Panc1 (cell line): ENCODE measurements at regions not wholly inside any gene's neighbourhood (a gene's known extent, or its start where the extent isn't known, plus 50 kb on each side); places are given as distances from the start of the nearest gene placed in this dataset.

Source experiments
- ATAC-seq: fragments of 200-7000 bp; cut with Tn5 transposase; 2 replicates; pipeline ENCODE4 v1.9.1; 2020; ENCODE audit warnings: mild to moderate bottlenecking, moderate library complexity
- BruUV-seq: library from RNA; stranded (reverse); fragments of 400-500 nt; replicated peaks from 2 replicates; lab custom pipeline; 2021; lab: Mats Ljungman, UMichigan
- CTCF ChIA-PET: fragments of 300-600 bp; sonication (Branson Sonifier 250); formaldehyde crosslinking; loops from one replicate; lab custom pipeline; 2022; ENCODE audit warnings: antibody characterized with exemption; lab: Charles Lee
- POLR2A ChIA-PET: fragments of 300-600 bp; sonication (Branson Sonifier 250); formaldehyde crosslinking; loops from one replicate; lab custom pipeline; 2022; ENCODE audit warnings: antibody characterized with exemption; lab: Charles Lee
- DNase-seq: peaks from one replicate; pipeline ENCODE4 v3.0.0-alpha.2; 2010; ENCODE audit warnings: low read depth, low spot score
- H3K27ac ChIP-seq: 2 replicates; pipeline ENCODE4 v1.5.1; 2011; ENCODE audit warnings: mild to moderate bottlenecking, low read length, inconsistent platforms
- H3K27me3 ChIP-seq: fragments of 200-500 bp; sonication (Bioruptor generic); 2 replicates; pipeline ENCODE4 v1.6.0; 2014; ENCODE audit warnings: low read length, inconsistent platforms; ENCODE audit not compliant: control insufficient read depth, insufficient read depth
- H3K36me3 ChIP-seq: fragments of 200-500 bp; sonication (Bioruptor generic); 2 replicates; pipeline ENCODE4 v1.5.1; 2014; ENCODE audit warnings: inconsistent platforms, mild to moderate bottlenecking, low read length, moderate library complexity; ENCODE audit not compliant: control insufficient read depth, insufficient read depth
- H3K4me1 ChIP-seq: 2 replicates; pipeline ENCODE4 v1.5.1; 2011; ENCODE audit warnings: inconsistent platforms, mild to moderate bottlenecking, low read length, moderate library complexity; ENCODE audit not compliant: control insufficient read depth, insufficient read depth
- H3K4me3 ChIP-seq, 2 experiments: 2 replicates each; pipeline ENCODE4 v1.5.1; 2011 to 2012; ENCODE audit warnings: low read depth in 2 of 2, low read length in 2 of 2, mild to moderate bottlenecking in 2 of 2, inconsistent platforms in 1 of 2, moderate library complexity in 1 of 2
- H3K9me3 ChIP-seq: fragments of 200-500 bp; sonication (Bioruptor generic); 2 replicates; pipeline ENCODE4 v1.5.1; 2014; ENCODE audit warnings: low read depth, mild to moderate bottlenecking, inconsistent platforms, low read length, moderate library complexity; ENCODE audit not compliant: control insufficient read depth, insufficient read depth
- CTCF ChIP-seq: fragments of 450-650 bp; IDR thresholded peaks from 2 replicates; pipeline ENCODE4 v1.5.1; 2017; ENCODE audit warnings: mild to moderate bottlenecking
- POLR2AphosphoS5 ChIP-seq: IDR thresholded peaks from 2 replicates; pipeline ENCODE4 v1.6.1; 2012; ENCODE audit warnings: mild to moderate bottlenecking, low read depth, low read length, moderate library complexity
- REST ChIP-seq, 2 experiments: IDR thresholded peaks; 2 replicates each; pipeline ENCODE4 v1.6.1; 2011 to 2012; ENCODE audit warnings: low read depth in 2 of 2, control low read depth in 1 of 2, low read length in 1 of 2, mild to moderate bottlenecking in 1 of 2, moderate library complexity in 1 of 2; ENCODE audit not compliant: insufficient read depth in 1 of 2
- SIN3A ChIP-seq: IDR thresholded peaks from 2 replicates; pipeline ENCODE4 v1.6.1; 2012; ENCODE audit warnings: low read depth, mild to moderate bottlenecking, low read length, moderate library complexity, borderline replicate concordance; ENCODE audit not compliant: insufficient read depth
- TCF7L2 ChIP-seq: IDR thresholded peaks from 2 replicates; pipeline ENCODE4 v1.6.1; 2011; ENCODE audit warnings: mild to moderate bottlenecking, low read depth, low read length, inconsistent platforms
- in situ Hi-C: cut with HindIII; loops from 2 replicates; pipeline ENCODE4 v1.10.0; 2016; ENCODE audit warnings: low sequenced_read_pairs, low pct_unique_long_range_greater_than_20kb
- intact Hi-C: fragments of 100-400 bp; cut with micrococcal nuclease; formaldehyde crosslinking; loops from one replicate; pipeline ENCODE4 v1.10.0; 2022; ENCODE audit not compliant: unreplicated experiment

- Histone ChIP-seq H3K27me3 (peaks cover 22% of the 10 kb centered on the region), H3K4me1 (no peaks in the 10 kb centered on the region), H3K36me3 (no peaks in the 10 kb centered on the region), H3K9me3 (no peaks in the 10 kb centered on the region), H3K27ac (no peak overlapping the region), H3K4me3 (no peak overlapping the region)
- BruUV-seq = no TSS peak
- CTCF ChIA-PET = no interaction called here
- POLR2A ChIA-PET = no interaction called here
- DNase-seq (no peak), ATAC-seq (no peak)
- in situ Hi-C loops (no loop called here), intact Hi-C loops (no loop called here)
- no peak for TF ChIP-seq REST (IDR thresholded peaks at IDR 0.05; ENCODE audit: insufficient read depth in 1 of 2, low read depth in 2 of 2, low read length in 1 of 2)
- no peak for TF ChIP-seq SIN3A
- no peak for TF ChIP-seq TCF7L2
- no peak for TF ChIP-seq POLR2AphosphoS5
- TF ChIP-seq CTCF = no peak
Observed at GRCh38 chr10:131391936-131392335, 80.4 kb upstream of the TCERG1L start.

- H3K4me3 ChIP-seq = no peak overlapping the region
- in situ Hi-C loops = no loop called here
Observed at GRCh38 chr10:131396121-131397050, 84.9 kb upstream of the TCERG1L start.

More at GRCh38 chr10:131396121-131397050, 84.9 kb upstream of the TCERG1L start:
- CTCF ChIA-PET = no interaction called here
- Histone ChIP-seq H3K27ac (no peak overlapping the region), H3K36me3 (no peaks in the 10 kb centered on the region), H3K9me3 (no peaks in the 10 kb centered on the region), H3K4me1 (no peaks in the 10 kb centered on the region), H3K27me3 (peaks cover 23% of the 10 kb centered on the region)
- DNase-seq (no peak), ATAC-seq (no peak)
- intact Hi-C loops = no loop called here
- no TSS peak for BruUV-seq
- POLR2A ChIA-PET = no interaction called here
- TF ChIP-seq TCF7L2 = no peak
- TF ChIP-seq POLR2AphosphoS5 = no peak
- TF ChIP-seq CTCF = no peak; the same call in 1 of the 2 replicates
- TF ChIP-seq SIN3A = no peak
- no peak for TF ChIP-seq REST (IDR thresholded peaks at IDR 0.05; ENCODE audit: insufficient read depth in 1 of 2, low read depth in 2 of 2, low read length in 1 of 2)
